RWPE2 (cell line): ENCODE measurements at regions not wholly inside any gene's neighbourhood (a gene's known extent, or its start where the extent isn't known, plus 50 kb on each side); places are given as distances from the start of the nearest gene placed in this dataset.

Experiments used
- ATAC-seq: fragments of 200-7000 bp; cut with Tn5 transposase; 3 replicates; pipeline ENCODE4 v1.9.1; 2021; ENCODE audit warnings: low read depth
- DNase-seq: peaks from one replicate; pipeline ENCODE4 v3.0.0-alpha.2; 2020; ENCODE audit warnings: low spot score
- H3K27ac ChIP-seq: fragments of 450-650 bp; 2 replicates; pipeline ENCODE4 v1.5.1; 2017; ENCODE audit warnings: mild to moderate bottlenecking; ENCODE audit not compliant: poor library complexity, severe bottlenecking
- H3K27me3 ChIP-seq: fragments of 250-450 bp; sonication (Bioruptor Pico); 2 replicates; pipeline ENCODE4 v1.5.1; 2021; ENCODE audit warnings: mild to moderate bottlenecking, moderate library complexity; ENCODE audit not compliant: insufficient read depth, poor library complexity, severe bottlenecking
- H3K36me3 ChIP-seq: fragments of 250-450 bp; sonication (Bioruptor Pico); 2 replicates; pipeline ENCODE4 v1.5.1; 2020; ENCODE audit warnings: low read depth, mild to moderate bottlenecking, moderate library complexity
- H3K4me1 ChIP-seq: fragments of 250-450 bp; sonication (Bioruptor Pico); 2 replicates; pipeline ENCODE4 v1.5.1; 2021; ENCODE audit warnings: mild to moderate bottlenecking, moderate library complexity; ENCODE audit not compliant: insufficient read depth, poor library complexity, severe bottlenecking
- H3K4me3 ChIP-seq: fragments of 250-450 bp; sonication (Bioruptor Pico); 2 replicates; pipeline ENCODE4 v1.5.1; 2021; ENCODE audit warnings: mild to moderate bottlenecking, moderate library complexity; ENCODE audit not compliant: severe bottlenecking
- H3K9me3 ChIP-seq: fragments of 250-450 bp; sonication (Bioruptor Pico); 2 replicates; pipeline ENCODE4 v1.5.1; 2021; ENCODE audit warnings: mild to moderate bottlenecking, moderate library complexity; ENCODE audit not compliant: severe bottlenecking
- CTCF ChIP-seq: fragments of 450-650 bp; IDR thresholded peaks from one replicate; pipeline ENCODE4 v1.5.1; 2017; ENCODE audit warnings: mild to moderate bottlenecking, moderate library complexity; ENCODE audit not compliant: poor library complexity, severe bottlenecking

DNA sequence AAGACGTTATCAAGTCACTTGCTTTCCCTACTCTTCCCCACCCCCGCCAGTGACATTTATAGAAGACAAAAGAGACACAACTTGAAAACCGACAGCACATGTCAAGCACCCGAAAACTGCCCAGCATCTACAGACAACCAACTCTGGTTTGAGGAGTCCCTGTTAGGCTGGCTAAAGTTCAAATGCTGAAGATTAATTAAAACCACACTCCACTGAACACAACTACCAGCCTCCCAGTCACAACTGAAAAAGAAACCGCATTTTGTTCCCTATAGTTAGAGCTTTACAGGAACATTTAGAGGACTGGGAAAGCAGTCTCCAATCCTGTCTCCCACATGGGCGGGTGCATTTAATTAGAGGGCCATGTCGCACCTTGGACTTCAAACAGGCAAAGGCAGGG lies 73.0 kb upstream of the COX10 start:
- H3K4me3 ChIP-seq, result no peak overlapping the region
- DNase-seq (no peak), ATAC-seq (no peak)
- H3K27me3 ChIP-seq, result no peaks in the 10 kb centered on the region
- no peaks in the 10 kb centered on the region for H3K36me3 ChIP-seq
- no peaks in the 10 kb centered on the region for H3K9me3 ChIP-seq
- TF ChIP-seq CTCF, result no peak
- no peaks in the 10 kb centered on the region for H3K4me1 ChIP-seq
- no peak overlapping the region for H3K27ac ChIP-seq

GRCh38 chr17:13996748-13997147 lies 72.6 kb upstream of the COX10 start:
- H3K27ac ChIP-seq, result no peak overlapping the region
- DNase-seq (no peak), ATAC-seq (no peak)
- no peaks in the 10 kb centered on the region for H3K27me3 ChIP-seq
- no peaks in the 10 kb centered on the region for H3K9me3 ChIP-seq
- no peak overlapping the region for H3K4me3 ChIP-seq
- TF ChIP-seq CTCF, result no peak
- H3K36me3 ChIP-seq, result no peaks in the 10 kb centered on the region
- H3K4me1 ChIP-seq, result no peaks in the 10 kb centered on the region

- H3K27ac ChIP-seq, result no peak overlapping the region
- H3K4me1 ChIP-seq, result no peaks in the 10 kb centered on the region
- no peaks in the 10 kb centered on the region for H3K9me3 ChIP-seq
- no peak overlapping the region for H3K4me3 ChIP-seq
- no peak for DNase-seq
- no peaks in the 10 kb centered on the region for H3K27me3 ChIP-seq
- TF ChIP-seq CTCF, result no peak
- no peaks in the 10 kb centered on the region for H3K36me3 ChIP-seq
- no peak for ATAC-seq
Measured at GRCh38 chr17:14004927-14005620, 64.2 kb upstream of the COX10 start.

DNA sequence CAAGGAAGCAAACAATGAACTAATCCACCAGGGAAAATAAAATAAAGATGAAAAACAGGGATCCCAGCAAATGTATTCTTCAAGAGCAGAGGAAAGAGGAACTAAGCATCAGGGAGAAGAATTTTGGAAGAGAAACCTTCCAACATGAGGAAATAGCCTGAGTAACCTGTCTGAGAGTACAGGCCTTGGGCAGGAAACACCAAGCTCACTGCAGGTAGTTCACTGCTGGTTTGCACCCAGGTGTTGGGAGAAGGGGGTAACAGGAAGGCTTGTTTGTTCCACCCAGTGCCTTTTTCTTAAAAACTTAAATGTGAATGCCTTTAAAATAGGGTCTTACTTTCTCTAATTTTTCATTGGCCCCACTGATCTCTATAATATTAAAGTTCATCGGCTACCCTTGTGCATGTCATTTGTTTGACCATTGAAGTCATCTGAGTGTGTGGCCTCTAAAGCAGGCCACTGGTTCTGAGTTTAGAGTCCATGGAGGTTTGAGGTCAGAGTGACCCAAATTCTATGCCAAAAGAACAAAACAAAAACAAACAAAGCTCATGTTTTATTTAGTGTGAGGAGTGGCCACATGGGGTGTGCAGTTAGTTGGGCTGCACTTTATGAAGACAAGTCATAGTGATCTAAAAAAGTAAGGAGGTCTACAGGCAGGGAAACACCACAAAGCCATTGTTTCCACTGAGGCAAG lies 62.9 kb upstream of the COX10 start:
- no peak overlapping the region for H3K4me3 ChIP-seq
- H3K9me3 ChIP-seq, result no peaks in the 10 kb centered on the region
- H3K27me3 ChIP-seq, result no peaks in the 10 kb centered on the region
- H3K36me3 ChIP-seq, result no peaks in the 10 kb centered on the region
- no peak for TF ChIP-seq CTCF
- H3K4me1 ChIP-seq, result no peaks in the 10 kb centered on the region
- no peak for DNase-seq
- H3K27ac ChIP-seq, result no peak overlapping the region
- ATAC-seq, result no peak

DNA sequence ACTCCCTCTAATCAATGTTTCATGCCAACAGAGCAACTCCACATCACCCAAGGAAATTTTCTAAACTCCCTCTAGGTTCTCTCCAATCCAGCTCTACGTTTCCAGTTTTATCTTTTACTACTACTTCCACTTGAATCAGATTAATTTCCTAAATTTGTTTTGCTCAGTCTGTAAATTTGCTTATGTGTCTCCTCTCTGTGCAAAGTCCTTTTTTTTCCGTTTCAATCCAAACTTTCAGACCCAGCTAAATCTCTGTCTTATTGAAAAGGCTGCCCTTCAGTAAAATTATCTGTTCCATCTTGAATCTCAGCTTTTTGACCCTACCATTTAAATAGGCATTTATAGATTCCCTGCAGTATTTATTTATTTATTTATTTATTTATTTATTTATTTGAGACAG lies 61.4 kb upstream of the COX10 start:
- no peak for ATAC-seq

More for the DNA sequence above, 61.4 kb upstream of the COX10 start:
- no peak overlapping the region for H3K4me3 ChIP-seq
- no peak overlapping the region for H3K27ac ChIP-seq
- H3K36me3 ChIP-seq, result no peaks in the 10 kb centered on the region
- no peaks in the 10 kb centered on the region for H3K4me1 ChIP-seq
- H3K9me3 ChIP-seq, result no peaks in the 10 kb centered on the region
- DNase-seq, result no peak
- no peaks in the 10 kb centered on the region for H3K27me3 ChIP-seq
- TF ChIP-seq CTCF, result no peak
